SK-N-SH (cell line): ENCODE measurements at regions not wholly inside any gene's neighbourhood (a gene's known extent, or its start where the extent isn't known, plus 50 kb on each side); places are given as distances from the start of the nearest gene placed in this dataset.

Source experiments
- CTCF ChIA-PET: fragments of 300-600, 350-600 bp; formaldehyde crosslinking; extraction: SDS; loops from one replicate; lab custom pipeline; 2021; lab: Yijun Ruan, JAX
- POLR2A ChIA-PET: fragments of 350-600 bp; sonication (Branson Sonifier 250); formaldehyde crosslinking; extraction: SDS; loops from one replicate; lab custom pipeline; 2020; ENCODE audit warnings: antibody characterized with exemption, inconsistent platforms; lab: Yijun Ruan, JAX
- DNase-seq: peaks from one replicate; pipeline ENCODE4 v3.0.0; 2012
- H2AFZ ChIP-seq: fragments of 200-600 bp; sonication (generic); 2 replicates; pipeline ENCODE4 v1.8.1; 2016; ENCODE audit warnings: antibody characterized with exemption, mild to moderate bottlenecking, low read depth
- H3F3A ChIP-seq: fragments of 200-600 bp; sonication (generic); replicated peaks from 2 replicates; pipeline ENCODE3; 2016; ENCODE audit warnings: antibody characterized with exemption, mild to moderate bottlenecking; ENCODE audit not compliant: insufficient read depth
- H3K27ac ChIP-seq, 2 experiments: fragments of 200-500 bp in 1 of 2; fragments of 200-600 bp in 1 of 2; sonication (Bioruptor generic) in 1 of 2; sonication (generic), shearing (Covaris generic) in 1 of 2; 2 replicates each; pipeline versions ENCODE4 v1.5.1 to v1.6.1; 2014 to 2016; ENCODE audit warnings: low read depth in 2 of 2, inconsistent platforms in 1 of 2, low read length in 1 of 2, mild to moderate bottlenecking in 1 of 2, mixed read lengths in 1 of 2
- H3K27me3 ChIP-seq: fragments of 200-600 bp; sonication (generic), shearing (Covaris generic); 2 replicates; pipeline ENCODE4 v1.6.1; 2016; ENCODE audit warnings: mixed run types; ENCODE audit not compliant: insufficient read depth
- H3K36me3 ChIP-seq, 2 experiments: fragments of 200-500 bp in 1 of 2; fragments of 200-600 bp in 1 of 2; sonication (Bioruptor generic) in 1 of 2; sonication (generic) in 1 of 2; replicated peaks in 1 of 2; 2 replicates each; pipeline versions ENCODE3 to v1.5.1; 2014 to 2016; ENCODE audit warnings: low read length in 1 of 2, mild to moderate bottlenecking in 1 of 2; ENCODE audit not compliant: insufficient read depth in 2 of 2, control insufficient read depth in 1 of 2
- H3K4me1 ChIP-seq, 2 experiments: fragments of 200-500 bp in 1 of 2; fragments of 200-600 bp in 1 of 2; sonication (Bioruptor generic) in 1 of 2; sonication (generic), shearing (Covaris generic) in 1 of 2; 2 replicates each; pipeline versions ENCODE4 v1.5.1 to v1.6.1; 2014 to 2016; ENCODE audit warnings: low read depth in 1 of 2, low read length in 1 of 2, mixed run types in 1 of 2; ENCODE audit not compliant: insufficient read depth in 2 of 2, control insufficient read depth in 1 of 2
- H3K4me2 ChIP-seq: fragments of 200-600 bp; sonication (generic), shearing (Covaris generic); 2 replicates; pipeline ENCODE4 v1.6.1; 2017; ENCODE audit warnings: mixed run types
- H3K4me3 ChIP-seq, 2 experiments: fragments of 200-500 bp in 1 of 2; fragments of 200-600 bp in 1 of 2; sonication (Bioruptor generic) in 1 of 2; sonication (generic), shearing (Covaris generic) in 1 of 2; 2 replicates each; pipeline versions ENCODE4 v1.5.1 to v1.8.1; 2014 to 2016; ENCODE audit warnings: low read depth in 2 of 2, inconsistent platforms in 1 of 2, low read length in 1 of 2, mild to moderate bottlenecking in 1 of 2, mixed read lengths in 1 of 2, moderate library complexity in 1 of 2
- H3K79me2 ChIP-seq: fragments of 200-600 bp; sonication (generic); 2 replicates; pipeline ENCODE4 v1.8.1; 2017; ENCODE audit warnings: mild to moderate bottlenecking; ENCODE audit not compliant: insufficient read depth
- H3K9ac ChIP-seq: fragments of 200-600 bp; sonication (generic); 2 replicates; pipeline ENCODE4 v1.6.1; 2017; ENCODE audit warnings: mixed run types
- H3K9me2 ChIP-seq: fragments of 200-600 bp; sonication (generic); 2 replicates; pipeline ENCODE4 v1.6.1; 2017; ENCODE audit warnings: mixed run types
- H3K9me3 ChIP-seq: fragments of 200-600 bp; sonication (generic); 2 replicates; pipeline ENCODE4 v1.6.1; 2017; ENCODE audit warnings: mixed run types, mild to moderate bottlenecking, moderate library complexity
- H4K20me1 ChIP-seq: fragments of 200-600 bp; sonication (generic); 2 replicates; pipeline ENCODE4 v1.6.1; 2017; ENCODE audit warnings: mild to moderate bottlenecking, mixed run types; ENCODE audit not compliant: insufficient read depth
- CTCF ChIP-seq: fragments of 200-600 bp; sonication (generic); IDR thresholded peaks from 2 replicates; pipeline ENCODE4 v1.6.1; 2017; ENCODE audit warnings: antibody characterized with exemption, mild to moderate bottlenecking, moderate library complexity
- GABPA ChIP-seq: IDR thresholded peaks from 2 replicates; pipeline ENCODE4 v1.4.0; 2012; ENCODE audit warnings: low read depth, mild to moderate bottlenecking
- JUND ChIP-seq: IDR thresholded peaks from 2 replicates; pipeline ENCODE4 v1.4.0; 2012
- MAX ChIP-seq: IDR thresholded peaks from 2 replicates; pipeline ENCODE4 v1.4.0; 2012; ENCODE audit warnings: low read depth
- MXI1 ChIP-seq: IDR thresholded peaks from 2 replicates; pipeline ENCODE4 v1.6.1; 2012; ENCODE audit warnings: mild to moderate bottlenecking, low read depth, low read length, improper control_type of control experiment
- NFIC ChIP-seq: IDR thresholded peaks from 2 replicates; pipeline ENCODE4 v1.4.0; 2012; ENCODE audit warnings: borderline replicate concordance
- REST ChIP-seq: IDR thresholded peaks from 2 replicates; pipeline ENCODE4 v1.6.1; 2012; ENCODE audit warnings: mild to moderate bottlenecking, low read depth, low read length, moderate library complexity
- TAF1 ChIP-seq: IDR thresholded peaks from 2 replicates; pipeline ENCODE4 v1.6.1; 2012; ENCODE audit warnings: low read depth, mild to moderate bottlenecking, low read length, moderate library complexity, borderline replicate concordance
- WGBS: methylation state at CpG from one replicate; pipeline ENCODE4 v1.1.6; 2017; ENCODE audit warnings: low lambda C conversion rate; 5-methylcytosine and 5-hydroxymethylcytosine counted together

GRCh38 chr22:48303369-48303725 lies 1524.3 kb downstream of the BRD1 start (continued):
- no peak for TF ChIP-seq NFIC
- no peak for TF ChIP-seq TAF1

GRCh38 chr22:48302657-48303368 lies 1524.9 kb downstream of the BRD1 start:
- WGBS = 23% methylated on average over 9 of the region's 20 CpGs

GRCh38 chr22:48301908-48302307 lies 1525.8 kb downstream of the BRD1 start:
- no peaks in the 10 kb centered on the region for H3F3A ChIP-seq
- no peaks in the 10 kb centered on the region for H3K79me2 ChIP-seq
- no peak for DNase-seq
- TF ChIP-seq GABPA = no peak
- no peak for TF ChIP-seq JUND
- TF ChIP-seq REST = no peak
- no peak for TF ChIP-seq NFIC
- TF ChIP-seq CTCF = no peak
- no peaks in the 10 kb centered on the region for H3K36me3 ChIP-seq
- no peaks in the 10 kb centered on the region; the same call in 1 of the 2 replicates for H3K27me3 ChIP-seq
- H3K4me2 ChIP-seq = no peak overlapping the region
- no peaks in the 10 kb centered on the region for H3K4me1 ChIP-seq
- 13% methylated on average over 4 of the region's 8 CpGs for WGBS
- CTCF ChIA-PET = no interaction called here
- H3K27ac ChIP-seq = no peak overlapping the region
- no peak overlapping the region for H3K9ac ChIP-seq
- no peak overlapping the region for H3K4me3 ChIP-seq
- no peaks in the 10 kb centered on the region for H3K9me3 ChIP-seq
- POLR2A ChIA-PET = no interaction called here
- no peaks in the 10 kb centered on the region for H4K20me1 ChIP-seq
- H2AFZ ChIP-seq = no peak overlapping the region
- no peaks in the 10 kb centered on the region for H3K9me2 ChIP-seq

More at GRCh38 chr22:48302657-48303368, 1524.9 kb downstream of the BRD1 start:
- Histone ChIP-seq H2AFZ (no peak overlapping the region), H3F3A (no peaks in the 10 kb centered on the region), H3K9ac (no peak overlapping the region), H3K4me1 (no peaks in the 10 kb centered on the region), H3K79me2 (no peaks in the 10 kb centered on the region), H3K36me3 (no peaks in the 10 kb centered on the region), H4K20me1 (no peaks in the 10 kb centered on the region), H3K27ac (no peak overlapping the region), H3K4me3 (no peak overlapping the region), H3K4me2 (no peak overlapping the region), H3K9me2 (no peaks in the 10 kb centered on the region), H3K9me3 (no peaks in the 10 kb centered on the region), H3K27me3 (no peaks in the 10 kb centered on the region; the same call in 1 of the 2 replicates)
- no peak for DNase-seq
- CTCF ChIA-PET = no interaction called here
- no peak for TF ChIP-seq MXI1
- TF ChIP-seq MAX = no peak
- POLR2A ChIA-PET = no interaction called here
